Vagina (tissue), 2 donors: ENCODE measurements at regions not wholly inside any gene's neighbourhood (a gene's known extent, or its start where the extent isn't known, plus 50 kb on each side); places are given as distances from the start of the nearest gene placed in this dataset.
"Not testable (repeated sequence)": the region's sequence is repeated elsewhere in the genome, so short reads cannot be mapped to it uniquely, and the experiment has no call there.

Experiments used
- POLR2A ChIP-seq, 2 donors: fragments of 450-650 bp; IDR thresholded peaks; one replicate each; pipeline ENCODE4 v1.6.1; 2017; ENCODE audit warnings: antibody characterized with exemption in 2 of 2, mild to moderate bottlenecking in 2 of 2, moderate library complexity in 2 of 2
- POLR2AphosphoS5 ChIP-seq, 2 donors: sonication (generic); formaldehyde crosslinking; IDR thresholded peaks; one replicate each; pipeline ENCODE4 v1.9.0; 2017; ENCODE audit warnings: antibody characterized with exemption in 2 of 2, mild to moderate bottlenecking in 2 of 2, low read depth in 1 of 2; ENCODE audit not compliant: insufficient read depth in 1 of 2
- TF ChIP-seq, protein P1 (sequence below), 3 experiments: fragments of 450-650 bp in 2 of 3; fragments of 200-600 bp in 1 of 3; sonication (generic) in 1 of 3; IDR thresholded peaks; one replicate each; pipeline ENCODE4 v1.5.1; 2017 to 2019; ENCODE audit warnings: antibody characterized with exemption in 3 of 3, mild to moderate bottlenecking in 2 of 3, moderate library complexity in 2 of 3

DNA sequence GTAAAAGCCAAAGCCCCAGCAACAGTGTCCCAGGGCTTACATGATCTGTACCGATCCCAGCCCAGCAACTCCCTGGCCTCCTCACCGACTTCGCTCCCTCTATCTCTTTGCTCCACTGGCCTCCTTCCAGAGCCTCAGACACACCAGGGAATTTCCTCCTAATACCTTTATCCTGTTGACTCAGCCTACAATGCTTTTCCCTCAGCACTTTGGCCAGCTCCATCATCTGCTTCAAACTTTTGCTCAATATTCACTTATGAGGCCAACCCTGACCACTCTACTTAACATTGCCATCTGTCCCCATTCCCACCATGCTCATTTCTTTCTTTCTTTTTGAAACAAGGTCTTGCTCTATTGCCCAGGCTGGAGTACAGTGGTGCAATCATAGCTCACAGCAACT is 93.3 kb upstream of the COBL start:
- not testable (repeated sequence) for TF ChIP-seq POLR2AphosphoS5 (IDR thresholded peaks at IDR 0.05; ENCODE audit: insufficient read depth in 1 of 2, low read depth in 1 of 2); POLR2A (IDR thresholded peaks at IDR 0.05)
- TF ChIP-seq, protein P1, sequence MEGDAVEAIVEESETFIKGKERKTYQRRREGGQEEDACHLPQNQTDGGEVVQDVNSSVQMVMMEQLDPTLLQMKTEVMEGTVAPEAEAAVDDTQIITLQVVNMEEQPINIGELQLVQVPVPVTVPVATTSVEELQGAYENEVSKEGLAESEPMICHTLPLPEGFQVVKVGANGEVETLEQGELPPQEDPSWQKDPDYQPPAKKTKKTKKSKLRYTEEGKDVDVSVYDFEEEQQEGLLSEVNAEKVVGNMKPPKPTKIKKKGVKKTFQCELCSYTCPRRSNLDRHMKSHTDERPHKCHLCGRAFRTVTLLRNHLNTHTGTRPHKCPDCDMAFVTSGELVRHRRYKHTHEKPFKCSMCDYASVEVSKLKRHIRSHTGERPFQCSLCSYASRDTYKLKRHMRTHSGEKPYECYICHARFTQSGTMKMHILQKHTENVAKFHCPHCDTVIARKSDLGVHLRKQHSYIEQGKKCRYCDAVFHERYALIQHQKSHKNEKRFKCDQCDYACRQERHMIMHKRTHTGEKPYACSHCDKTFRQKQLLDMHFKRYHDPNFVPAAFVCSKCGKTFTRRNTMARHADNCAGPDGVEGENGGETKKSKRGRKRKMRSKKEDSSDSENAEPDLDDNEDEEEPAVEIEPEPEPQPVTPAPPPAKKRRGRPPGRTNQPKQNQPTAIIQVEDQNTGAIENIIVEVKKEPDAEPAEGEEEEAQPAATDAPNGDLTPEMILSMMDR (IDR thresholded peaks at IDR 0.05), result not testable (repeated sequence)
